HG03103 (cell line): ENCODE measurements at regions not wholly inside any gene's neighbourhood (a gene's known extent, or its start where the extent isn't known, plus 50 kb on each side); places are given as distances from the start of the nearest gene placed in this dataset.

Source experiments
- ATAC-seq: cut with Tn5 transposase; IDR thresholded peaks from one replicate; pipeline ENCODE4 v1.9.1; 2021; ENCODE audit warnings: low read depth; ENCODE audit not compliant: unreplicated experiment

- no peak for ATAC-seq
Measured at GRCh38 chr21:15227919-15228318, 163.1 kb upstream of the NRIP1 start.

- ATAC-seq = no peak
Measured at GRCh38 chr21:15229390-15229789, 164.6 kb upstream of the NRIP1 start.

- no peak for ATAC-seq
Measured at GRCh38 chr21:15233611-15234010, 168.8 kb upstream of the NRIP1 start.

GRCh38 chr21:15236111-15236510, 171.3 kb upstream of the NRIP1 start:
- no peak for ATAC-seq

GRCh38 chr21:15240848-15241247, 176.0 kb upstream of the NRIP1 start:
- no peak for ATAC-seq

- ATAC-seq = no peak
Measured at GRCh38 chr21:15241997-15242736, 177.4 kb upstream of the NRIP1 start.

GRCh38 chr21:15242906-15243305, 178.1 kb upstream of the NRIP1 start:
- no peak for ATAC-seq

- ATAC-seq = no peak
Measured at GRCh38 chr21:15243406-15243805, 178.6 kb upstream of the NRIP1 start.

GRCh38 chr21:15247613-15248012, 182.8 kb upstream of the NRIP1 start:
- no peak for ATAC-seq

GRCh38 chr21:15249285-15249993, 184.6 kb upstream of the NRIP1 start:
- ATAC-seq = no peak

GRCh38 chr21:15250384-15250783, 185.6 kb upstream of the NRIP1 start:
- ATAC-seq = no peak

GRCh38 chr21:15252431-15252830, 187.6 kb upstream of the NRIP1 start:
- ATAC-seq = no peak

GRCh38 chr21:15254111-15254510, 189.3 kb upstream of the NRIP1 start:
- ATAC-seq = no peak

- ATAC-seq = no peak
Measured at GRCh38 chr21:15255261-15255660, 190.5 kb upstream of the NRIP1 start.

- no peak for ATAC-seq
Measured at GRCh38 chr21:15255763-15256162, 191.0 kb upstream of the NRIP1 start.

- no peak for ATAC-seq
Measured at GRCh38 chr21:15256996-15257395, 192.2 kb upstream of the NRIP1 start.

- no peak for ATAC-seq
Measured at GRCh38 chr21:15257646-15258045, 192.8 kb upstream of the NRIP1 start.

GRCh38 chr21:15259824-15260223, 195.0 kb upstream of the NRIP1 start:
- no peak for ATAC-seq

GRCh38 chr21:15260604-15261003, 195.8 kb upstream of the NRIP1 start:
- no peak for ATAC-seq

GRCh38 chr21:15264084-15264665, 199.4 kb upstream of the NRIP1 start:
- ATAC-seq = no peak

GRCh38 chr21:15272171-15272570, 207.4 kb upstream of the NRIP1 start:
- no peak for ATAC-seq

- no peak for ATAC-seq
Measured at GRCh38 chr21:15272591-15272990, 207.8 kb upstream of the NRIP1 start.
